ENCODE measurements at regions not wholly inside any gene's neighbourhood (a gene's known extent, or its start where the extent isn't known, plus 50 kb on each side); places are given as distances from the start of the nearest gene placed in this dataset.

DNA sequence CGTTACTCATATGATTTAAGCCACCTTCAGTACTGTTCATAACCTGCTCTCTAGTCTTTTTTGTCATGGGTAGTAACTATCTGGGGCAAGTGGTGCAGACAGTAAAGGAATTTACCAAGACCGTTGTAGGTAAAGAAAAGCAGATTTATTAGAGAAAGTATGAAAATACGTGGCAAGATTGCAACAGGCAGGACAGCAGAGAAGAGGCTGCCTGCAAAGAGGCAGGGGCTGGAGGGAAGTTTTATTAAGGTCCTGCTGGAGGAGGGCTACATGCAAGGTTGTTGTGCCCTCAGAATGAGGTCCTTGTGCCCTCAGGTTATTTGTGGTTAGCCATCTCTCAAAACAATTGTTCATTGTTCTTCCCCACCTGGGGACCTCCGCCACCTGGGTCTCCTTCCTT lies 444.3 kb downstream of the BCKDHB start:
- no peak for TF ChIP-seq SUZ12 (IDR thresholded peaks at IDR 0.05; ENCODE audit: extremely low read depth, insufficient read depth, insufficient read length)
- no peak for TF ChIP-seq ZNF274 (IDR thresholded peaks at IDR 0.05; ENCODE audit: low read depth, low read length)

Data from NT2/D1 (cell line).